Peyer's patch (tissue), 4 donors: ENCODE measurements at regions not wholly inside any gene's neighbourhood (a gene's known extent, or its start where the extent isn't known, plus 50 kb on each side); places are given as distances from the start of the nearest gene placed in this dataset.

ENCODE experiments used
- POLR2A ChIP-seq, 2 donors: fragments of 450-650 bp; IDR thresholded peaks; one replicate each; pipeline ENCODE4 v1.5.1; 2017; ENCODE audit warnings: antibody characterized with exemption in 2 of 2, mild to moderate bottlenecking in 2 of 2, moderate library complexity in 2 of 2
- TF ChIP-seq, protein P1 (sequence below), 6 experiments: fragments of 450-650 bp in 4 of 6; fragments of 200-600 bp in 2 of 6; sonication (generic) in 1 of 6; IDR thresholded peaks; one replicate each; pipeline ENCODE4 v1.5.1; 2017 to 2019; ENCODE audit warnings: antibody characterized with exemption in 6 of 6, mild to moderate bottlenecking in 3 of 6, moderate library complexity in 1 of 6

DNA sequence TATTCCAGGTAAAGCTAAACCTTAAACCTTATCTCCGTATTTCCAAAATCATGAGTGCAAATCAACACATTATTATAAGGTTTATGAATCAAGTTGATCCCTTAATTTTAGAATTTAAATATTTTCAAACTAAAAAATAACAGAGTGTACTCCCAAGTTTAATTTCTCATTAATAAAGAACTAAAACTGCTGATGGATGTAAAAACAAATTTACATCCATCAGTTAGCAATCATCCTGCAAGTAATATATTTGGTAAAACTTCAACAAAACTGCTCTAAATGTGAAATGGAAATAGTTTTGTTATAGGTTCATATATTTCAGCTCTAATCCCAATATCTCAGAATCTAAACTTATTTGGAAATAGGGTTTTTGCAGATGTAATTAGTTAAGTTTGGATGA, 71.3 kb upstream of the ZNF804B start:
- TF ChIP-seq, protein P1, sequence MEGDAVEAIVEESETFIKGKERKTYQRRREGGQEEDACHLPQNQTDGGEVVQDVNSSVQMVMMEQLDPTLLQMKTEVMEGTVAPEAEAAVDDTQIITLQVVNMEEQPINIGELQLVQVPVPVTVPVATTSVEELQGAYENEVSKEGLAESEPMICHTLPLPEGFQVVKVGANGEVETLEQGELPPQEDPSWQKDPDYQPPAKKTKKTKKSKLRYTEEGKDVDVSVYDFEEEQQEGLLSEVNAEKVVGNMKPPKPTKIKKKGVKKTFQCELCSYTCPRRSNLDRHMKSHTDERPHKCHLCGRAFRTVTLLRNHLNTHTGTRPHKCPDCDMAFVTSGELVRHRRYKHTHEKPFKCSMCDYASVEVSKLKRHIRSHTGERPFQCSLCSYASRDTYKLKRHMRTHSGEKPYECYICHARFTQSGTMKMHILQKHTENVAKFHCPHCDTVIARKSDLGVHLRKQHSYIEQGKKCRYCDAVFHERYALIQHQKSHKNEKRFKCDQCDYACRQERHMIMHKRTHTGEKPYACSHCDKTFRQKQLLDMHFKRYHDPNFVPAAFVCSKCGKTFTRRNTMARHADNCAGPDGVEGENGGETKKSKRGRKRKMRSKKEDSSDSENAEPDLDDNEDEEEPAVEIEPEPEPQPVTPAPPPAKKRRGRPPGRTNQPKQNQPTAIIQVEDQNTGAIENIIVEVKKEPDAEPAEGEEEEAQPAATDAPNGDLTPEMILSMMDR (IDR thresholded peaks at IDR 0.05), result no peak
- no peak for TF ChIP-seq POLR2A (IDR thresholded peaks at IDR 0.05)
